ENCODE measurements at regions not wholly inside any gene's neighbourhood (a gene's known extent, or its start where the extent isn't known, plus 50 kb on each side); places are given as distances from the start of the nearest gene placed in this dataset.

- TF ChIP-seq ZNF740 (CRISPR knock-in tag; IDR thresholded peaks at IDR 0.05) (no peak), POLR2AphosphoS5 (IDR thresholded peaks at IDR 0.05; ENCODE audit: low read depth, low read length) (peak; percentile 74), ASH2L (IDR thresholded peaks at IDR 0.05; ENCODE audit: insufficient read length, low read depth, low read length) (peak; percentile 53), BHLHE40 (IDR thresholded peaks at IDR 0.05; ENCODE audit: low read length) (0 out of 2 replicates have a peak, but pooled peaks have one; percentile 14), MYC (CRISPR knock-in tag; IDR thresholded peaks at IDR 0.05; ENCODE audit: borderline replicate concordance) (peak; percentile 95), ZNF816 (CRISPR knock-in tag; IDR thresholded peaks at IDR 0.05; ENCODE audit: borderline replicate concordance) (0 out of 2 replicates have a peak, but pooled peaks have one; percentile 39), SNAI1 (CRISPR knock-in tag; IDR thresholded peaks at IDR 0.05; ENCODE audit: borderline replicate concordance) (0 out of 2 replicates have a peak, but pooled peaks have one; percentile 33), ELF1 (CRISPR knock-in tag; IDR thresholded peaks at IDR 0.05) (0 out of 2 replicates have a peak, but pooled peaks have one; percentile 35), SOX6 (IDR thresholded peaks at IDR 0.05) (no peak), SOX6 (CRISPR knock-in tag; IDR thresholded peaks at IDR 0.05) (0 out of 2 replicates have a peak, but pooled peaks have one; percentile 27), NFKB2 (CRISPR knock-in tag; IDR thresholded peaks at IDR 0.05; ENCODE audit: borderline replicate concordance) (0 out of 2 replicates have a peak, but pooled peaks have one; percentile 51), HOXA3 (CRISPR knock-in tag; IDR thresholded peaks at IDR 0.05) (peak; percentile 29; the same call in 1 of the 2 replicates), IKZF5 (CRISPR knock-in tag; IDR thresholded peaks at IDR 0.05) (no peak), REPIN1 (CRISPR knock-in tag; IDR thresholded peaks at IDR 0.05; ENCODE audit: borderline replicate concordance, low read depth) (no peak), GABPA (IDR thresholded peaks at IDR 0.05; ENCODE audit: low read depth, low read length) (peak; percentile 62), GABPA (CRISPR knock-in tag; IDR thresholded peaks at IDR 0.05; ENCODE audit: low read depth) (peak; percentile 91), ZNF160 (CRISPR knock-in tag; IDR thresholded peaks at IDR 0.05) (no peak), TOE1 (CRISPR knock-in tag; IDR thresholded peaks at IDR 0.05) (no peak), SMC3 (IDR thresholded peaks at IDR 0.05; ENCODE audit: low read length) (peak; percentile 19; the same call in 1 of the 2 replicates), KAT8 (CRISPR knock-in tag; IDR thresholded peaks at IDR 0.05) (peak; percentile 71), SAP130 (CRISPR knock-in tag; IDR thresholded peaks at IDR 0.05; ENCODE audit: low read depth) (peak; percentile 78), DNMT3B (CRISPR knock-in tag; conservative IDR thresholded peaks at IDR 0.05) (peak; percentile 63; the same call in 1 of the 2 replicates), SPEN (CRISPR knock-in tag; IDR thresholded peaks at IDR 0.05; ENCODE audit: low read depth) (peak; percentile 67), CREB1 (IDR thresholded peaks at IDR 0.05) (no peak), CREB1 (CRISPR knock-in tag; IDR thresholded peaks at IDR 0.05) (peak; percentile 75), MAZ (IDR thresholded peaks at IDR 0.05; ENCODE audit: borderline replicate concordance, low read depth, low read length) (no peak), MAZ (CRISPR knock-in tag; IDR thresholded peaks at IDR 0.05; ENCODE audit: low read depth) (peak; percentile 50; the same call in 1 of the 2 replicates), ERF (CRISPR knock-in tag; IDR thresholded peaks at IDR 0.05) (peak; percentile 44; the same call in 1 of the 2 replicates), SIN3A (IDR thresholded peaks at IDR 0.05; ENCODE audit: borderline replicate concordance, low read depth, low read length) (peak; percentile 88; the same call in 1 of the 2 replicates), PHF8 (CRISPR knock-in tag; IDR thresholded peaks at IDR 0.05) (peak; percentile 75), TARDBP (CRISPR knock-in tag; IDR thresholded peaks at IDR 0.05) (0 out of 2 replicates have a peak, but pooled peaks have one; percentile 19), GATAD2A (CRISPR knock-in tag; IDR thresholded peaks at IDR 0.05) (no peak)
- TF ChIP-seq, protein P1, sequence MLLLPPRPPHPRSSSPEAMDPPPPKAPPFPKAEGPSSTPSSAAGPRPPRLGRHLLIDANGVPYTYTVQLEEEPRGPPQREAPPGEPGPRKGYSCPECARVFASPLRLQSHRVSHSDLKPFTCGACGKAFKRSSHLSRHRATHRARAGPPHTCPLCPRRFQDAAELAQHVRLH (CRISPR knock-in tag; IDR thresholded peaks at IDR 0.05; ENCODE audit: borderline replicate concordance, low read depth): 0 out of 2 replicates have a peak, but pooled peaks have one; percentile 41
These were observed 192.5 kb upstream of the STK26 start (continued) for GRCh38 chrX:131830400-131831184.

Measured in HepG2 (cell line).